HEK293T (cell line): ENCODE measurements at regions not wholly inside any gene's neighbourhood (a gene's known extent, or its start where the extent isn't known, plus 50 kb on each side); places are given as distances from the start of the nearest gene placed in this dataset.

Source experiments
- ARNT ChIP-seq: fragments of 450-650 bp; IDR thresholded peaks from 2 replicates; pipeline ENCODE4 v1.6.1; 2017; ENCODE audit warnings: mild to moderate bottlenecking
- BHLHE40 ChIP-seq: fragments of 450-650 bp; IDR thresholded peaks from 2 replicates; pipeline ENCODE4 v1.6.1; 2016; ENCODE audit warnings: mild to moderate bottlenecking, moderate library complexity, borderline replicate concordance
- ELF4 ChIP-seq: fragments of 450-650 bp; IDR thresholded peaks from 2 replicates; pipeline ENCODE4 v1.6.1; 2017; ENCODE audit warnings: antibody characterized with exemption
- FOXA1 ChIP-seq: fragments of 450-650 bp; IDR thresholded peaks from 2 replicates; pipeline ENCODE4 v1.6.1; 2016; ENCODE audit warnings: mild to moderate bottlenecking
- FOXK2 ChIP-seq: fragments of 450-650 bp; IDR thresholded peaks from 2 replicates; pipeline ENCODE4 v1.6.1; 2016; ENCODE audit warnings: mild to moderate bottlenecking
- FOXM1 ChIP-seq: fragments of 450-650 bp; IDR thresholded peaks from 2 replicates; pipeline ENCODE4 v1.6.1; 2017; ENCODE audit warnings: mild to moderate bottlenecking, borderline replicate concordance
- HDGF ChIP-seq: fragments of 450-650 bp; IDR thresholded peaks from 2 replicates; pipeline ENCODE4 v1.6.1; 2017; ENCODE audit warnings: antibody characterized with exemption, borderline replicate concordance
- LEF1 ChIP-seq: fragments of 450-650 bp; IDR thresholded peaks from 2 replicates; pipeline ENCODE4 v1.6.1; 2017; ENCODE audit warnings: mild to moderate bottlenecking, borderline replicate concordance
- SP1 ChIP-seq: fragments of 450-650 bp; IDR thresholded peaks from 2 replicates; pipeline ENCODE4 v1.6.1; 2017
- SUZ12 ChIP-seq: fragments of 450-650 bp; IDR thresholded peaks from 2 replicates; pipeline ENCODE4 v1.6.1; 2016; ENCODE audit warnings: mild to moderate bottlenecking
- TARDBP ChIP-seq: fragments of 450-650 bp; IDR thresholded peaks from 2 replicates; pipeline ENCODE4 v1.6.1; 2016

GRCh38 chr11:42589286-42589685, 722.5 kb upstream of the API5 start:
- TF ChIP-seq SUZ12 (no peak), FOXA1 (no peak), SP1 (no peak), TARDBP (no peak), LEF1 (no peak), ELF4 (no peak), FOXM1 (no peak), ARNT (no peak), BHLHE40 (no peak), HDGF (no peak), FOXK2 (no peak)
